ENCODE measurements at regions not wholly inside any gene's neighbourhood (a gene's known extent, or its start where the extent isn't known, plus 50 kb on each side); places are given as distances from the start of the nearest gene placed in this dataset.

GRCh38 chr2:129605646-129606045 lies 373.8 kb upstream of the RAB6C start:
- DNase-seq (ENCODE audit: extremely low read depth in 1 of 2, low read depth in 1 of 2), result no peak

GRCh38 chr2:129606496-129607270 lies 372.8 kb upstream of the RAB6C start:
- no peak for DNase-seq (ENCODE audit: extremely low read depth in 1 of 2, low read depth in 1 of 2)

- no peak for DNase-seq (ENCODE audit: extremely low read depth in 1 of 2, low read depth in 1 of 2)
Measured at GRCh38 chr2:129609224-129609623, 370.2 kb upstream of the RAB6C start.

- no peak for DNase-seq (ENCODE audit: extremely low read depth in 1 of 2, low read depth in 1 of 2)
Measured at GRCh38 chr2:129610766-129611165, 368.7 kb upstream of the RAB6C start.

GRCh38 chr2:129611471-129611870 lies 368.0 kb upstream of the RAB6C start:
- no peak for DNase-seq (ENCODE audit: extremely low read depth in 1 of 2, low read depth in 1 of 2)

- no peak for DNase-seq (ENCODE audit: extremely low read depth in 1 of 2, low read depth in 1 of 2)
Measured at GRCh38 chr2:129619471-129619870, 360.0 kb upstream of the RAB6C start.

GRCh38 chr2:129620411-129620810 lies 359.1 kb upstream of the RAB6C start:
- no peak for DNase-seq (ENCODE audit: extremely low read depth in 1 of 2, low read depth in 1 of 2)

- DNase-seq (ENCODE audit: extremely low read depth in 1 of 2, low read depth in 1 of 2), result no peak
Measured at GRCh38 chr2:129623783-129624182, 355.7 kb upstream of the RAB6C start.

GRCh38 chr2:129627437-129627836 lies 352.0 kb upstream of the RAB6C start:
- no peak for DNase-seq (ENCODE audit: extremely low read depth in 1 of 2, low read depth in 1 of 2)

GRCh38 chr2:129636692-129637091 lies 342.8 kb upstream of the RAB6C start:
- no peak for DNase-seq (ENCODE audit: extremely low read depth in 1 of 2, low read depth in 1 of 2)

- no peak for DNase-seq (ENCODE audit: extremely low read depth in 1 of 2, low read depth in 1 of 2)
Measured at GRCh38 chr2:129641371-129641770, 338.1 kb upstream of the RAB6C start.

GRCh38 chr2:129642526-129643043 lies 336.9 kb upstream of the RAB6C start:
- no peak for DNase-seq (ENCODE audit: extremely low read depth in 1 of 2, low read depth in 1 of 2)

GRCh38 chr2:129645335-129645734 lies 334.1 kb upstream of the RAB6C start:
- no peak for DNase-seq (ENCODE audit: extremely low read depth in 1 of 2, low read depth in 1 of 2)

GRCh38 chr2:129646107-129646506 lies 333.4 kb upstream of the RAB6C start:
- no peak for DNase-seq (ENCODE audit: extremely low read depth in 1 of 2, low read depth in 1 of 2)

GRCh38 chr2:129653246-129653645 lies 326.2 kb upstream of the RAB6C start:
- no peak for DNase-seq (ENCODE audit: extremely low read depth in 1 of 2, low read depth in 1 of 2)

- no peak for DNase-seq (ENCODE audit: extremely low read depth in 1 of 2, low read depth in 1 of 2)
Measured at GRCh38 chr2:129654331-129654730, 325.1 kb upstream of the RAB6C start.

GRCh38 chr2:129656081-129656598 lies 323.3 kb upstream of the RAB6C start:
- DNase-seq (ENCODE audit: extremely low read depth in 1 of 2, low read depth in 1 of 2), result no peak

- DNase-seq (ENCODE audit: extremely low read depth in 1 of 2, low read depth in 1 of 2), result no peak
Measured at GRCh38 chr2:129658430-129658829, 321.0 kb upstream of the RAB6C start.

GRCh38 chr2:129661935-129662334 lies 317.5 kb upstream of the RAB6C start:
- DNase-seq (ENCODE audit: extremely low read depth in 1 of 2, low read depth in 1 of 2), result no peak

GRCh38 chr2:129667577-129667976 lies 311.9 kb upstream of the RAB6C start:
- no peak for DNase-seq (ENCODE audit: extremely low read depth in 1 of 2, low read depth in 1 of 2)

- no peak for DNase-seq (ENCODE audit: extremely low read depth in 1 of 2, low read depth in 1 of 2)
Measured at GRCh38 chr2:129672521-129672920, 306.9 kb upstream of the RAB6C start.

GRCh38 chr2:129673234-129673633 lies 306.2 kb upstream of the RAB6C start:
- no peak for DNase-seq (ENCODE audit: extremely low read depth in 1 of 2, low read depth in 1 of 2)

Data from stimulated activated CD8-positive, alpha-beta memory T cell treated with anti-CD3 and anti-CD28 coated beads, Interleukin-7, amount 100 ng/mL, for 48 hours (primary cell).